Colonic mucosa (tissue), 4 donors: ENCODE measurements at regions not wholly inside any gene's neighbourhood (a gene's known extent, or its start where the extent isn't known, plus 50 kb on each side); places are given as distances from the start of the nearest gene placed in this dataset.

Experiments
- DNase-seq: peaks from one replicate; pipeline ENCODE4 v3.0.0-alpha.2; 2020
- H3K27ac ChIP-seq: fragments of 200-600 bp; one replicate; pipeline ENCODE4 v1.8.0; 2021
- H3K27me3 ChIP-seq: fragments of 200-600 bp; one replicate; pipeline ENCODE4 v1.8.0; 2021
- H3K36me3 ChIP-seq: fragments of 200-600 bp; one replicate; pipeline ENCODE4 v1.8.0; 2021
- H3K4me1 ChIP-seq: fragments of 200-600 bp; one replicate; pipeline ENCODE4 v1.8.0; 2021; ENCODE audit warnings: mild to moderate bottlenecking
- H3K4me3 ChIP-seq: fragments of 200-600 bp; one replicate; pipeline ENCODE4 v1.8.0; 2021
- H3K9ac ChIP-seq, 2 donors: one replicate each; pipeline ENCODE4 v1.7.0; 2013; ENCODE audit warnings: control low read depth in 2 of 2, low read depth in 2 of 2, low read length in 2 of 2
- H3K9me3 ChIP-seq: fragments of 200-600 bp; one replicate; pipeline ENCODE4 v1.8.0; 2021
- CTCF ChIP-seq: fragments of 200-600 bp; IDR thresholded peaks from one replicate; pipeline ENCODE4 v1.8.0; 2022; ENCODE audit warnings: antibody characterized with exemption, mild to moderate bottlenecking
- intact Hi-C: fragments of 100-400 bp; cut with DNase I; formaldehyde crosslinking; loops from one replicate; pipeline ENCODE4 v1.14.1; 2022
- donor health status: healthy.
- donor health status: DM: no; HTN: no; CAD: no.
- donor health status: DM: no; HTN: no; CAD: no.

GRCh38 chr2:200129721-200130462 lies 174.5 kb downstream of the MAIP1 start:
- Histone ChIP-seq H3K36me3 (no peaks in the 10 kb centered on the region), H3K4me3 (no peak overlapping the region), H3K9ac (no peak overlapping the region), H3K27me3 (no peaks in the 10 kb centered on the region), H3K27ac (no peak overlapping the region), H3K4me1 (peaks cover 7% of the 10 kb centered on the region), H3K9me3 (no peaks in the 10 kb centered on the region)
- intact Hi-C loops: no loop called here
- no peak for DNase-seq
- TF ChIP-seq CTCF: no peak

GRCh38 chr2:200130762-200131166 lies 175.4 kb downstream of the MAIP1 start:
- Histone ChIP-seq H3K4me1 (peaks cover 4% of the 10 kb centered on the region), H3K4me3 (no peak overlapping the region), H3K36me3 (no peaks in the 10 kb centered on the region), H3K27me3 (no peaks in the 10 kb centered on the region), H3K9ac (no peak overlapping the region), H3K27ac (no peak overlapping the region), H3K9me3 (no peaks in the 10 kb centered on the region)
- no peak for TF ChIP-seq CTCF
- no peak for DNase-seq
- intact Hi-C loops: no loop called here

GRCh38 chr2:200131307-200131706 lies 175.2 kb upstream of the SPATS2L start:
- TF ChIP-seq CTCF: no peak
- H3K4me3 ChIP-seq: no peak overlapping the region
- intact Hi-C loops: no loop called here

GRCh38 chr2:200135082-200135481 lies 171.4 kb upstream of the SPATS2L start:
- Histone ChIP-seq H3K9ac (no peak overlapping the region), H3K36me3 (no peaks in the 10 kb centered on the region), H3K27me3 (no peaks in the 10 kb centered on the region), H3K27ac (no peak overlapping the region), H3K4me3 (no peak overlapping the region), H3K4me1 (no peaks in the 10 kb centered on the region), H3K9me3 (no peaks in the 10 kb centered on the region)
- intact Hi-C loops: no loop called here
- TF ChIP-seq CTCF: no peak
- DNase-seq: no peak

More at GRCh38 chr2:200131307-200131706, 175.2 kb upstream of the SPATS2L start:
- no peak overlapping the region for H3K9ac ChIP-seq
- H3K27ac ChIP-seq: no peak overlapping the region
- H3K27me3 ChIP-seq: no peaks in the 10 kb centered on the region
- no peaks in the 10 kb centered on the region for H3K9me3 ChIP-seq
- H3K4me1 ChIP-seq: no peaks in the 10 kb centered on the region
- no peak for DNase-seq
- H3K36me3 ChIP-seq: no peaks in the 10 kb centered on the region

- Histone ChIP-seq H3K27ac (no peak overlapping the region), H3K9me3 (no peaks in the 10 kb centered on the region), H3K9ac (no peak overlapping the region), H3K4me3 (no peak overlapping the region), H3K4me1 (no peaks in the 10 kb centered on the region), H3K27me3 (no peaks in the 10 kb centered on the region), H3K36me3 (no peaks in the 10 kb centered on the region)
- no peak for DNase-seq
- intact Hi-C loops: no loop called here
- no peak for TF ChIP-seq CTCF
Measured at GRCh38 chr2:200136655-200137054, 169.8 kb upstream of the SPATS2L start.
